ENCODE measurements at regions not wholly inside any gene's neighbourhood (a gene's known extent, or its start where the extent isn't known, plus 50 kb on each side); places are given as distances from the start of the nearest gene placed in this dataset.

GRCh38 chr3:96017556-96017955, 796.8 kb upstream of the EPHA6 start:
- TF ChIP-seq BHLHE40 (IDR thresholded peaks at IDR 0.05; ENCODE audit: borderline replicate concordance) (no peak), L3MBTL2 (conservative IDR thresholded peaks at IDR 0.05) (no peak), CTBP1 (IDR thresholded peaks at IDR 0.05; ENCODE audit: borderline replicate concordance) (no peak), FOXM1 (IDR thresholded peaks at IDR 0.05; ENCODE audit: borderline replicate concordance) (no peak), SP1 (IDR thresholded peaks at IDR 0.05) (no peak)
